CD14-positive monocyte (primary cell): ENCODE measurements at regions not wholly inside any gene's neighbourhood (a gene's known extent, or its start where the extent isn't known, plus 50 kb on each side); places are given as distances from the start of the nearest gene placed in this dataset.

Experiments
- DNase-seq, 3 donors: peaks; one replicate each; pipeline ENCODE4 v3.0.0-alpha.2; 2011 to 2022
- H2AFZ ChIP-seq: 2 replicates; pipeline ENCODE4 v1.6.0; 2012; ENCODE audit warnings: mild to moderate bottlenecking, low read depth, low read length, inconsistent platforms; ENCODE audit not compliant: insufficient read depth, poor library complexity, severe bottlenecking
- H3K27ac ChIP-seq, 2 donors: 1 replicate in 1 of 2; 2 replicates in 1 of 2; pipeline ENCODE4 v1.5.1; 2012 to 2013; ENCODE audit warnings: low read length in 2 of 2, control low read depth in 1 of 2, inconsistent platforms in 1 of 2, low read depth in 1 of 2, mild to moderate bottlenecking in 1 of 2
- H3K27me3 ChIP-seq, 2 donors: one replicate each; pipeline versions ENCODE4 v1.6.0 to v1.6.1; 2011 to 2013; ENCODE audit warnings: low read length in 2 of 2; ENCODE audit not compliant: control insufficient read depth in 2 of 2, insufficient read depth in 2 of 2
- H3K36me3 ChIP-seq, 2 donors: replicated peaks in 1 of 2; 1 replicate in 1 of 2; 2 replicates in 1 of 2; pipeline versions ENCODE4 v1.5.1 to v1.6.1; 2012 to 2013; ENCODE audit warnings: low read length in 2 of 2, control low read depth in 1 of 2, inconsistent platforms in 1 of 2, mild to moderate bottlenecking in 1 of 2; ENCODE audit not compliant: insufficient read depth in 2 of 2, control insufficient read depth in 1 of 2
- H3K4me1 ChIP-seq, 2 donors: 1 replicate in 1 of 2; 2 replicates in 1 of 2; pipeline versions ENCODE4 v1.5.1 to v1.6.1; 2012 to 2013; ENCODE audit warnings: low read length in 2 of 2, control low read depth in 1 of 2, inconsistent platforms in 1 of 2, mild to moderate bottlenecking in 1 of 2, moderate library complexity in 1 of 2; ENCODE audit not compliant: insufficient read depth in 2 of 2, control insufficient read depth in 1 of 2
- H3K4me2 ChIP-seq: replicated peaks from 2 replicates; pipeline ENCODE3; 2012; ENCODE audit warnings: low read length, moderate library complexity, mild to moderate bottlenecking; ENCODE audit not compliant: poor library complexity, severe bottlenecking; ENCODE audit errors: extremely low read depth
- H3K4me3 ChIP-seq, 3 experiments: fragments of 200-600 bp in 1 of 3; sonication (generic) in 1 of 3; replicated peaks in 1 of 3; 1 replicate in 2 of 3; 2 replicates in 1 of 3; pipeline ENCODE4 v1.5.1; 2011 to 2013; ENCODE audit warnings: low read length in 3 of 3, mild to moderate bottlenecking in 3 of 3, control low read depth in 2 of 3, low read depth in 2 of 3, inconsistent platforms in 1 of 3, moderate library complexity in 1 of 3
- H3K79me2 ChIP-seq: 2 replicates; pipeline ENCODE4 v1.6.0; 2012; ENCODE audit warnings: mild to moderate bottlenecking, control low read depth, inconsistent platforms, low read length, moderate library complexity; ENCODE audit not compliant: insufficient read depth
- H3K9ac ChIP-seq: 2 replicates; pipeline ENCODE4 v1.6.0; 2017; ENCODE audit warnings: low read length, mild to moderate bottlenecking; ENCODE audit not compliant: insufficient read depth, poor library complexity, severe bottlenecking
- H3K9me3 ChIP-seq, 2 donors: replicated peaks in 1 of 2; 1 replicate in 1 of 2; 2 replicates in 1 of 2; pipeline versions ENCODE4 v1.5.1 to v1.6.1; 2012 to 2013; ENCODE audit warnings: low read length in 2 of 2, control low read depth in 1 of 2; ENCODE audit not compliant: control insufficient read depth in 1 of 2, insufficient read depth in 1 of 2
- H4K20me1 ChIP-seq: 2 replicates; pipeline ENCODE4 v1.6.0; 2012; ENCODE audit warnings: mild to moderate bottlenecking, low read length, control low read depth, moderate library complexity; ENCODE audit not compliant: insufficient read depth
- H3K27ac Mint-ChIP-seq, 7 donors: one replicate each; pipeline ENCODE4 v1.8.0; 2020; ENCODE audit warnings: mild to moderate bottlenecking in 7 of 7, mixed read lengths in 7 of 7, moderate library complexity in 6 of 7, inconsistent platforms in 2 of 7
- H3K27me3 Mint-ChIP-seq, 3 donors: one replicate each; pipeline ENCODE4 v1.8.0; 2021 to 2022; ENCODE audit warnings: low read depth in 3 of 3, mild to moderate bottlenecking in 3 of 3, mixed read lengths in 3 of 3, moderate library complexity in 3 of 3, inconsistent platforms in 1 of 3
- H3K36me3 Mint-ChIP-seq, 2 donors: one replicate each; pipeline ENCODE4 v1.8.0; 2020; ENCODE audit warnings: mixed read lengths in 2 of 2, inconsistent platforms in 1 of 2, mild to moderate bottlenecking in 1 of 2
- H3K4me1 Mint-ChIP-seq: one replicate; pipeline ENCODE4 v1.8.0; 2020; ENCODE audit warnings: mild to moderate bottlenecking, mixed read lengths
- H3K4me3 Mint-ChIP-seq, 2 donors: one replicate each; pipeline ENCODE4 v1.8.0; 2020; ENCODE audit warnings: mild to moderate bottlenecking in 2 of 2, mixed read lengths in 2 of 2, moderate library complexity in 1 of 2
- H3K9me3 Mint-ChIP-seq, 7 donors: one replicate each; pipeline ENCODE4 v1.8.0; 2020 to 2022; ENCODE audit warnings: mixed read lengths in 7 of 7, mild to moderate bottlenecking in 6 of 7, moderate library complexity in 6 of 7, inconsistent platforms in 2 of 7
- CTCF ChIP-seq: fragments of 200-600 bp; IDR thresholded peaks from one replicate; pipeline ENCODE4 v1.8.0; 2022; ENCODE audit warnings: antibody characterized with exemption, mild to moderate bottlenecking
- WGBS: methylation state at CpG from one replicate; pipeline ENCODE4 v1.1.5; 2013; ENCODE audit warnings: missing lambda C conversion rate; ENCODE audit not compliant: insufficient coverage; 5-methylcytosine and 5-hydroxymethylcytosine counted together
- intact Hi-C, 2 donors: fragments of 100-400 bp; cut with micrococcal nuclease; formaldehyde crosslinking; loops; one replicate each; pipeline versions ENCODE4 v1.15.0 to v1.15.1; 2023

- Mint-ChIP-seq H3K27ac (peak overlapping the region in 3 of 7 donors; percentile 12 to 58 (median 31)), H3K9me3 (peaks cover 3 to 8% (median 5%) of the 10 kb centered on the region in 7 donors), H3K36me3 (no peaks in the 10 kb centered on the region), H3K27me3 (peaks cover 27 to 43% (median 36%) of the 10 kb centered on the region in 3 donors), H3K4me3 (peak overlapping the region; percentile 79 to 89), H3K4me1 (peaks cover 21% of the 10 kb centered on the region)
- WGBS, result 0% methylated on average over 16 of the region's 18 CpGs
- Histone ChIP-seq H3K27me3 (peaks cover 0 to 5% of the 10 kb centered on the region in 2 donors), H3K79me2 (no peaks in the 10 kb centered on the region), H2AFZ (peak overlapping the region; percentile 87), H3K9ac (no peak overlapping the region), H3K36me3 (no peaks in the 10 kb centered on the region), H3K9me3 (no peaks in the 10 kb centered on the region), H3K27ac (no peak overlapping the region), H3K4me2 (peak overlapping the region; percentile 92), H3K4me3 (peak overlapping the region in 2 of 3 experiments; percentile 56 to 81), H3K4me1 (peaks cover 20 to 23% of the 10 kb centered on the region in 2 donors), H4K20me1 (no peaks in the 10 kb centered on the region)
- TF ChIP-seq CTCF, result peak; percentile 47
- DNase-seq, result peak; percentile 18 to 53 (median 30)
- intact Hi-C loops, result no loop called here
Observed at GRCh38 chr2:71277536-71278103, 50.7 kb upstream of the PAIP2B start.

GRCh38 chr2:71277147-71277475 lies 50.2 kb upstream of the PAIP2B start:
- Histone ChIP-seq H2AFZ (peak overlapping the region; percentile 87), H3K9me3 (no peaks in the 10 kb centered on the region), H3K4me1 (peaks cover 20 to 23% of the 10 kb centered on the region in 2 donors), H3K36me3 (no peaks in the 10 kb centered on the region), H3K27me3 (peaks cover 0 to 7% of the 10 kb centered on the region in 2 donors), H3K27ac (no peak overlapping the region), H4K20me1 (no peaks in the 10 kb centered on the region), H3K79me2 (no peaks in the 10 kb centered on the region), H3K9ac (peak overlapping the region; percentile 27), H3K4me3 (peak overlapping the region; percentile 56 to 81 (median 56)), H3K4me2 (peak overlapping the region; percentile 92)
- WGBS, result no CpG with 5 or more reads among the region's 5 CpGs
- H3K27me3 Mint-ChIP-seq, result peaks cover 29 to 47% (median 40%) of the 10 kb centered on the region in 3 donors
- H3K4me3 Mint-ChIP-seq, result peak overlapping the region; percentile 79 to 89
- H3K36me3 Mint-ChIP-seq, result no peaks in the 10 kb centered on the region
- H3K27ac Mint-ChIP-seq, result peak overlapping the region in 1 of 7 donors; percentile 31
- peaks cover 21% of the 10 kb centered on the region for H3K4me1 Mint-ChIP-seq
- intact Hi-C loops, result no loop called here
- no peak for DNase-seq
- H3K9me3 Mint-ChIP-seq, result peaks cover 3 to 8% (median 5%) of the 10 kb centered on the region in 7 donors
- no peak for TF ChIP-seq CTCF
